Endothelial cell of umbilical vein (primary cell): ENCODE measurements at regions not wholly inside any gene's neighbourhood (a gene's known extent, or its start where the extent isn't known, plus 50 kb on each side); places are given as distances from the start of the nearest gene placed in this dataset.

ENCODE experiments used
- BruUV-seq: library from RNA; stranded (reverse); fragments of 400-500 nt; replicated peaks from 2 replicates; lab custom pipeline; 2021; lab: Mats Ljungman, UMichigan
- CTCF ChIA-PET: fragments of 300-600, 350-600 bp; sonication (Branson Sonifier 250); formaldehyde crosslinking; loops from one replicate; lab custom pipeline; 2021; ENCODE audit warnings: antibody characterized with exemption, inconsistent platforms; lab: Charles Lee
- POLR2A ChIA-PET: fragments of 300-600, 350-600 bp; sonication (Branson Sonifier 250); formaldehyde crosslinking; loops from one replicate; lab custom pipeline; 2021; ENCODE audit warnings: antibody characterized with exemption, inconsistent platforms; lab: Charles Lee
- DNase-seq: peaks from one replicate; pipeline ENCODE4 v3.0.0-alpha.2; 2011; ENCODE audit warnings: low read depth, low spot score
- FAIRE-seq: peaks from 2 replicates; lab custom pipeline; 2011; peaks lifted over from hg19 to GRCh38; lab: Jason Lieb, UNC
- H2AFZ ChIP-seq: 2 replicates; pipeline ENCODE4 v1.6.0; 2012; ENCODE audit warnings: low read depth, low read length, control low read depth, inconsistent platforms
- H3K27ac ChIP-seq: 2 replicates; pipeline ENCODE4 v1.5.1; 2011; ENCODE audit warnings: low read depth, mild to moderate bottlenecking, control low read depth, low read length, moderate library complexity; ENCODE audit not compliant: insufficient read depth
- H3K27me3 ChIP-seq, 2 experiments: 2 replicates each; pipeline versions ENCODE4 v1.6.0 to v1.6.1; 2011; ENCODE audit warnings: low read length in 2 of 2, mixed read lengths in 1 of 2; ENCODE audit not compliant: control insufficient read depth in 2 of 2, insufficient read depth in 2 of 2
- H3K36me3 ChIP-seq, 2 experiments: 2 replicates in 1 of 2; 3 replicates in 1 of 2; pipeline ENCODE4 v1.5.1; 2011; ENCODE audit warnings: low read length in 2 of 2, mild to moderate bottlenecking in 1 of 2, moderate library complexity in 1 of 2; ENCODE audit not compliant: control insufficient read depth in 2 of 2, insufficient read depth in 2 of 2; ENCODE audit errors: extremely low read depth in 1 of 2
- H3K4me1 ChIP-seq: 3 replicates; pipeline ENCODE4 v1.5.1; 2011; ENCODE audit warnings: mild to moderate bottlenecking, low read length; ENCODE audit not compliant: control insufficient read depth, insufficient read depth; ENCODE audit errors: extremely low read depth
- H3K4me2 ChIP-seq: 2 replicates; pipeline ENCODE4 v1.6.1; 2011; ENCODE audit warnings: low read length, control low read depth, mixed read lengths; ENCODE audit not compliant: insufficient read depth
- H3K4me3 ChIP-seq, 3 experiments: fragments of 200-600 bp in 1 of 3; sonication (generic), shearing (Covaris generic) in 1 of 3; replicated peaks in 1 of 3; 2 replicates each; pipeline ENCODE4 v1.5.1; 2011 to 2016; ENCODE audit warnings: control low read depth in 3 of 3, low read length in 3 of 3, mild to moderate bottlenecking in 2 of 3, inconsistent platforms in 1 of 3, low read depth in 1 of 3, moderate library complexity in 1 of 3; ENCODE audit not compliant: insufficient read depth in 1 of 3
- H3K79me2 ChIP-seq: 2 replicates; pipeline ENCODE4 v1.6.0; 2012; ENCODE audit warnings: low read length, inconsistent platforms; ENCODE audit not compliant: control insufficient read depth, insufficient read depth
- H3K9ac ChIP-seq: replicated peaks from 2 replicates; pipeline ENCODE3; 2011; ENCODE audit warnings: low read length, control low read depth; ENCODE audit not compliant: insufficient read depth; ENCODE audit errors: extremely low read depth
- H3K9me1 ChIP-seq: replicated peaks from 3 replicates; pipeline ENCODE4 v1.6.0; 2011; ENCODE audit warnings: mild to moderate bottlenecking, low read length; ENCODE audit not compliant: control insufficient read depth, insufficient read depth; ENCODE audit errors: extremely low read depth
- H3K9me3 ChIP-seq: replicated peaks from 2 replicates; pipeline ENCODE4 v1.5.1; 2012; ENCODE audit warnings: low read length, inconsistent platforms; ENCODE audit not compliant: control insufficient read depth, insufficient read depth
- H4K20me1 ChIP-seq: replicated peaks from 2 replicates; pipeline ENCODE3; 2011; ENCODE audit warnings: mild to moderate bottlenecking, low read length; ENCODE audit not compliant: control insufficient read depth, insufficient read depth; ENCODE audit errors: extremely low read depth
- CTCF ChIP-seq, 2 donors: IDR thresholded peaks; 1 replicate in 1 of 2; 2 replicates in 1 of 2; pipeline ENCODE4 v1.5.1; 2011; ENCODE audit warnings: low read length in 2 of 2, mild to moderate bottlenecking in 2 of 2, moderate library complexity in 2 of 2, control low read depth in 1 of 2, inconsistent platforms in 1 of 2, low read depth in 1 of 2; ENCODE audit not compliant: insufficient read depth in 1 of 2; ENCODE audit errors: extremely low read depth in 1 of 2
- EZH2 ChIP-seq: IDR thresholded peaks from 2 replicates; pipeline ENCODE4 v1.6.1; 2012; ENCODE audit warnings: borderline replicate concordance, low read depth, mild to moderate bottlenecking, moderate library complexity, low read length, inconsistent platforms; ENCODE audit not compliant: severe bottlenecking
- FOS ChIP-seq: IDR thresholded peaks from 2 replicates; pipeline ENCODE4 v1.6.1; 2011; ENCODE audit warnings: mild to moderate bottlenecking, low read length, moderate library complexity, borderline replicate concordance; ENCODE audit not compliant: insufficient read depth
- GATA2 ChIP-seq: IDR thresholded peaks from 2 replicates; pipeline ENCODE4 v1.7.0; 2011; ENCODE audit warnings: low read depth, mild to moderate bottlenecking, moderate library complexity, mixed read lengths, low read length; ENCODE audit not compliant: insufficient read length, insufficient read depth
- JUN ChIP-seq: IDR thresholded peaks from 2 replicates; pipeline ENCODE4 v1.6.1; 2011; ENCODE audit warnings: borderline replicate concordance, low read depth; ENCODE audit not compliant: insufficient read length, insufficient read depth
- MAX ChIP-seq: IDR thresholded peaks from 2 replicates; pipeline ENCODE4 v1.6.1; 2011; ENCODE audit not compliant: insufficient read depth, insufficient read length
- MYC ChIP-seq: IDR thresholded peaks from one replicate; pipeline ENCODE4 v1.6.1; 2011; ENCODE audit warnings: mild to moderate bottlenecking, low read depth, low read length
- POLR2A ChIP-seq: IDR thresholded peaks from 2 replicates; pipeline ENCODE4 v1.6.1; 2012; ENCODE audit warnings: low read depth, mild to moderate bottlenecking, control low read depth, low read length
- POLR2AphosphoS5 ChIP-seq: IDR thresholded peaks from 2 replicates; pipeline ENCODE4 v1.6.1; 2012; ENCODE audit warnings: low read depth, mild to moderate bottlenecking, control low read depth, low read length, moderate library complexity; ENCODE audit not compliant: insufficient read depth
- dilution Hi-C: fragments of 300-500 bp; cut with MboI; formaldehyde crosslinking; loops from one replicate; pipeline ENCODE4 v1.15.0; 2019; ENCODE audit warnings: low sequenced_read_pairs; ENCODE audit not compliant: extremely low pct_ligation_motif_present
- intact Hi-C: fragments of 100-400 bp; cut with micrococcal nuclease; formaldehyde crosslinking; loops from one replicate; pipeline ENCODE4 v1.10.0; 2022

- DNase-seq (no peak), FAIRE-seq (no peak)
- H3K36me3 ChIP-seq: no peaks in the 10 kb centered on the region
- no peaks in the 10 kb centered on the region for H3K4me1 ChIP-seq
- no peaks in the 10 kb centered on the region for H4K20me1 ChIP-seq
- POLR2A ChIA-PET: no interaction called here
- CTCF ChIA-PET: no interaction called here
- H3K4me2 ChIP-seq: no peak overlapping the region
- intact Hi-C loops (no loop called here), dilution Hi-C loops (no loop called here)
- no peak overlapping the region for H2AFZ ChIP-seq
- no peaks in the 10 kb centered on the region for H3K9me1 ChIP-seq
- H3K9ac ChIP-seq: no peak overlapping the region
- H3K27ac ChIP-seq: no peak overlapping the region
- peaks cover 0 to 7% of the 10 kb centered on the region in 2 experiments for H3K27me3 ChIP-seq
- H3K4me3 ChIP-seq: no peak overlapping the region
- TF ChIP-seq MAX (no peak), POLR2AphosphoS5 (no peak), CTCF (IDR thresholded peaks at IDR 0.05; ENCODE audit: extremely low read depth in 1 of 2, insufficient read depth in 1 of 2, low read depth in 1 of 2, low read length in 2 of 2) (no peak), FOS (no peak), GATA2 (no peak), POLR2A (no peak), JUN (no peak), MYC (no peak), EZH2 (no peak)
- no peaks in the 10 kb centered on the region for H3K79me2 ChIP-seq
- H3K9me3 ChIP-seq: no peaks in the 10 kb centered on the region
- no TSS peak for BruUV-seq
Measured at GRCh38 chr4:53786632-53787031, 195.3 kb upstream of the LNX1 start.
